ENCODE measurements at regions not wholly inside any gene's neighbourhood (a gene's known extent, or its start where the extent isn't known, plus 50 kb on each side); places are given as distances from the start of the nearest gene placed in this dataset.

DNA sequence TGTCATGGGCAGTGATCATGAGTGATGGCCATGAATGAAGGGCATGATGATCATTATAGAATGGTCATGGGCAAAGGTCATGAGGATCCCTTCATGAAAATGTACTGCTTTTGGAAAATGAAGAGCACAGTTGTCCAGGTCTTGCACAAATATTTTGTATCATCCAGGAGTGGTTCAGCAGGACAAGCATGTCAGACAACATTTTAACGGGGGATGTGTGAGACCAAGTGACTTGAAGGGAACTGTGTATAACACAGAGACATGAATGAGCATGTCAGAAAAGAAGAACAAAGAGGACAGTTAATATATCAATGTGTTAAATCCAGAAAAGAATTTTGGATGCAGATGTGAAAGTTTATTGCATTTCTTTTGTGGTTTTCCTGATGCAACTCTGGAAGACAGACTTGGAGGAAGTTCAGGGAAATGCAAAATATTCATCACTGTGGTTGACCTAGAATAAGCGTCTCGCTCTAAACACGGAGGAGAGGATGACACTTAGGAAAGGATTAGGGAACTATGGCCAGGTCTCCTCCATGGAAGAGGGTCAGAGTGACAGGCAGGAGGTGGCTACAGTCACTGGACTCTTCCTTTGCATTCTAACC, 116.1 kb upstream of the IRX4 start:
- WGBS, 3 donors = 66 to 79% (median 79%) methylated on average over 4 of the region's 4 CpGs
- intact Hi-C loops (cut with DNase I) = no loop called here
- Histone ChIP-seq H3K9me3 (no peaks in the 10 kb centered on the region), H3K4me1 (ENCODE audit: insufficient read depth) (no peaks in the 10 kb centered on the region), H3K27me3 (no peaks in the 10 kb centered on the region), H3K27ac (no peak overlapping the region), H3K4me3 (no peak overlapping the region), H3K36me3 (no peaks in the 10 kb centered on the region)
- DNase-seq = no peak
- TF ChIP-seq, protein P1, sequence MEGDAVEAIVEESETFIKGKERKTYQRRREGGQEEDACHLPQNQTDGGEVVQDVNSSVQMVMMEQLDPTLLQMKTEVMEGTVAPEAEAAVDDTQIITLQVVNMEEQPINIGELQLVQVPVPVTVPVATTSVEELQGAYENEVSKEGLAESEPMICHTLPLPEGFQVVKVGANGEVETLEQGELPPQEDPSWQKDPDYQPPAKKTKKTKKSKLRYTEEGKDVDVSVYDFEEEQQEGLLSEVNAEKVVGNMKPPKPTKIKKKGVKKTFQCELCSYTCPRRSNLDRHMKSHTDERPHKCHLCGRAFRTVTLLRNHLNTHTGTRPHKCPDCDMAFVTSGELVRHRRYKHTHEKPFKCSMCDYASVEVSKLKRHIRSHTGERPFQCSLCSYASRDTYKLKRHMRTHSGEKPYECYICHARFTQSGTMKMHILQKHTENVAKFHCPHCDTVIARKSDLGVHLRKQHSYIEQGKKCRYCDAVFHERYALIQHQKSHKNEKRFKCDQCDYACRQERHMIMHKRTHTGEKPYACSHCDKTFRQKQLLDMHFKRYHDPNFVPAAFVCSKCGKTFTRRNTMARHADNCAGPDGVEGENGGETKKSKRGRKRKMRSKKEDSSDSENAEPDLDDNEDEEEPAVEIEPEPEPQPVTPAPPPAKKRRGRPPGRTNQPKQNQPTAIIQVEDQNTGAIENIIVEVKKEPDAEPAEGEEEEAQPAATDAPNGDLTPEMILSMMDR (IDR thresholded peaks at IDR 0.05) = no peak
- no peak for TF ChIP-seq EP300 (IDR thresholded peaks at IDR 0.05)
- TF ChIP-seq POLR2A (IDR thresholded peaks at IDR 0.05) = no peak

DNA sequence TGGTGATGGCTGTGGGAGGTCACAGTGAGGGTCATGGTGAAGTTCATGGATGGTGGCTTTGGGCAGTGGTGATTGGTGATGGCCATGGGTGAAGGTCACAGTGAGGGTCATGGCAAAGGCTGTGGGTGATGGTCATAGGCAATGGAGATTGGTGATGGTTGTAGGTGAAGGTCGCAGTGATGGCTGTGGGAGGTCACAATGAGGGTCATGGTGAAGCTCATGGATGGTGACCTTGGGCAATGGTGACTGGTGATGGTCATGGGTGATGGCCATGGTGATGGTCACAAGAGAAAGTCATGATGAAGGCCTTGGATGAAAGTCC, 115.6 kb upstream of the IRX4 start:
- WGBS, 3 donors = 77 to 86% (median 83%) methylated on average over 1 of the region's 1 CpG
- no peak overlapping the region for H3K4me3 ChIP-seq
- TF ChIP-seq, protein P1 (IDR thresholded peaks at IDR 0.05) = no peak
- TF ChIP-seq POLR2A (IDR thresholded peaks at IDR 0.05) (no peak), EP300 (IDR thresholded peaks at IDR 0.05) (no peak)

DNA sequence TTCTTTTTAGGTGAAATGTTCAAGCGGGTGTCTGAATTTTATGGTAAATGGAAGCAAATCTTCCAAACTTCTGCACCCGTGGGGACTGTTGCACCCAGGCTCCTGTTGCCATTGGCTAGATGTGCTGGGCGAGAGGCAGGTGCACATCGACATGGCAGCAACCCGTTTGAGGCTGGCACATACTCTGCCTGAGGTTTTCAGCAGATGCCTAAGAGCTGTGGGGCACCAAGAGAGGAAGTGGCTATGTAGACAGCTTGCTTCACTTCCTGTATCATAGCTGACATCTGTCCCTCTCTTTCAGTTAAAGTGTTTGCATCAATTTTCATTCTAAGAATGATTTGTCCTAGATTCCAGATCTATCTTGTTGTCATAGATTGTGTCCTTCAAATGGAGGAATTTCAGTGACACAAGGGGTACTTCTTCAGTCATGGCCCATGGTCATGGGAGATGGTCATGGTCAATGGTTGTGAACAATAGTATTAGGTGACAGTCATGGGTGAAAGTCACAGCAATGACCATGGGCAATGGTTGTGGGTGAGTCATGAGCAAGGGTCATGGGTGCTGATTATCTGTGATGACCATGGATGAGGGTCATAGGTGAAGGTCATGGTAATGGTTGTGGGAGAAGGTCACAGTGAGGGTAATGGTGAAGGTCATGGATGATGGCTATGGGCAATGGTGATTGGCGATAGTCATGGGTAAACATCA, 115.1 kb upstream of the IRX4 start:
- H3K4me3 ChIP-seq = no peak overlapping the region
- no peaks in the 10 kb centered on the region for H3K9me3 ChIP-seq
- no peaks in the 10 kb centered on the region for H3K36me3 ChIP-seq
- intact Hi-C loops (cut with DNase I) = no loop called here
- no peak overlapping the region for H3K27ac ChIP-seq
- 88 to 90% (median 89%) methylated on average over 6 of the region's 6 CpGs for WGBS, 3 donors
- DNase-seq = no peak
- no peaks in the 10 kb centered on the region for H3K27me3 ChIP-seq
- H3K4me1 ChIP-seq (ENCODE audit: insufficient read depth) = no peaks in the 10 kb centered on the region
- TF ChIP-seq POLR2A (IDR thresholded peaks at IDR 0.05) (no peak), EP300 (IDR thresholded peaks at IDR 0.05) (no peak)
- TF ChIP-seq, protein P1 (IDR thresholded peaks at IDR 0.05) = no peak

More for the DNA sequence above, 115.6 kb upstream of the IRX4 start:
- Histone ChIP-seq H3K36me3 (no peaks in the 10 kb centered on the region), H3K4me1 (ENCODE audit: insufficient read depth) (no peaks in the 10 kb centered on the region), H3K27me3 (no peaks in the 10 kb centered on the region), H3K9me3 (no peaks in the 10 kb centered on the region), H3K27ac (no peak overlapping the region)
- intact Hi-C loops (cut with DNase I) = no loop called here
- DNase-seq = no peak

DNA sequence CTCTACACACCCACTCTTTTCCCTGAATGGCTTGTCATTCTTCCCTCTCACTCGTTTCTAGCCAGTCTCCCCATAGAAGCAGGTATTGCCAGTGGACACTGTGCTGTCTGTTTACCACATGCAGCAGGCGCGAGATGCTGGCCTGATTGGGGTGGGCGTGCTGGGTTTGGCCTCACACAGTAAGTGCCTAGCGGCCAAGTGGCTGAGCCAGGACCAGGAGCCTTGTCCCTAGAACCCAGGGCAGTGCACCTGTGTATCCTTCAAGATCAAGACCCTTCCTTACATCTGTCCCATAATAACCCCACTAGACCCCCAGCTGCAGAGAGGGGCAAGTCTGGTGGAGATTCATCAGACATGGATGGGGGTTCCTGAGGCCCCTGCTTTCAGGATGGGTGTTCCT, 112.8 kb upstream of the IRX4 start:
- H3K27ac ChIP-seq = no peak overlapping the region
- DNase-seq = no peak
- 74 to 81% (median 77%) methylated on average over 5 of the region's 5 CpGs for WGBS, 3 donors
- no peaks in the 10 kb centered on the region for H3K9me3 ChIP-seq
- no peaks in the 10 kb centered on the region for H3K36me3 ChIP-seq
- no peaks in the 10 kb centered on the region for H3K27me3 ChIP-seq
- H3K4me3 ChIP-seq = no peak overlapping the region
- TF ChIP-seq, protein P1 (IDR thresholded peaks at IDR 0.05) = no peak
- TF ChIP-seq EP300 (IDR thresholded peaks at IDR 0.05) = no peak
- TF ChIP-seq POLR2A (IDR thresholded peaks at IDR 0.05) = no peak
- no peaks in the 10 kb centered on the region for H3K4me1 ChIP-seq (ENCODE audit: insufficient read depth)
- intact Hi-C loops (cut with DNase I) = no loop called here

Measured in ovary (tissue), 7 donors.